Endodermal cell (in vitro differentiated cells): ENCODE measurements at regions not wholly inside any gene's neighbourhood (a gene's known extent, or its start where the extent isn't known, plus 50 kb on each side); places are given as distances from the start of the nearest gene placed in this dataset.
A peak's percentile ranks its signal among the peaks of the same experiment; 100 is the strongest.

Source experiments
- DNase-seq: peaks from one replicate; pipeline ENCODE4 v3.0.0-alpha.2; 2017
- H3K27ac ChIP-seq: 2 replicates; pipeline ENCODE4 v1.5.1; 2013; ENCODE audit warnings: mild to moderate bottlenecking, low read depth, low read length, moderate library complexity
- H3K27me3 ChIP-seq: 2 replicates; pipeline ENCODE4 v1.6.1; 2013; ENCODE audit warnings: mild to moderate bottlenecking, low read length, moderate library complexity; ENCODE audit not compliant: insufficient read depth, control insufficient read depth, poor library complexity, severe bottlenecking
- H3K36me3 ChIP-seq: 2 replicates; pipeline ENCODE4 v1.7.0; 2013; ENCODE audit warnings: mild to moderate bottlenecking, low read length, moderate library complexity; ENCODE audit not compliant: control insufficient read depth, insufficient read depth
- H3K4me1 ChIP-seq: one replicate; pipeline ENCODE4 v1.7.0; 2013; ENCODE audit warnings: low read length; ENCODE audit not compliant: control insufficient read depth, insufficient read depth
- H3K4me3 ChIP-seq: 2 replicates; pipeline ENCODE4 v1.5.1; 2013; ENCODE audit warnings: mild to moderate bottlenecking, low read length, moderate library complexity
- H3K9ac ChIP-seq: 2 replicates; pipeline ENCODE4 v1.6.1; 2013; ENCODE audit warnings: mild to moderate bottlenecking, low read length, moderate library complexity; ENCODE audit not compliant: poor library complexity, severe bottlenecking; ENCODE audit errors: extremely low read depth
- H3K9me3 ChIP-seq: 2 replicates; pipeline ENCODE4 v1.6.1; 2013; ENCODE audit warnings: mild to moderate bottlenecking, low read length, moderate library complexity; ENCODE audit not compliant: control insufficient read depth
- H3K27ac Mint-ChIP-seq: 2 replicates; pipeline ENCODE4 v1.8.0; 2020; ENCODE audit warnings: mixed read lengths
- H3K27me3 Mint-ChIP-seq: 2 replicates; pipeline ENCODE4 v1.8.0; 2021; ENCODE audit warnings: mild to moderate bottlenecking, mixed read lengths; ENCODE audit not compliant: insufficient read depth
- H3K36me3 Mint-ChIP-seq: 2 replicates; pipeline ENCODE4 v1.8.0; 2020; ENCODE audit warnings: low read depth, mixed read lengths
- H3K4me1 Mint-ChIP-seq: 2 replicates; pipeline ENCODE4 v1.8.0; 2020; ENCODE audit warnings: mixed read lengths
- H3K4me3 Mint-ChIP-seq: 2 replicates; pipeline ENCODE4 v1.8.0; 2020; ENCODE audit warnings: mild to moderate bottlenecking, moderate library complexity, mixed read lengths
- H3K9me3 Mint-ChIP-seq: 2 replicates; pipeline ENCODE4 v1.8.0; 2020; ENCODE audit warnings: mild to moderate bottlenecking, mixed read lengths
- CTCF ChIP-seq: fragments of 200-600 bp; sonication (generic); conservative IDR thresholded peaks from 2 replicates; pipeline ENCODE4 v1.5.0; 2021; ENCODE audit warnings: antibody characterized with exemption, mild to moderate bottlenecking
- WGBS, 2 experiments: methylation state at CpG; one replicate each; pipeline versions ENCODE4 v1.1.5 to v1.1.7; 2013; ENCODE audit warnings: missing lambda C conversion rate in 2 of 2, mixed read lengths in 1 of 2; ENCODE audit not compliant: insufficient coverage in 1 of 2, insufficient read length in 1 of 2; 5-methylcytosine and 5-hydroxymethylcytosine counted together

GRCh38 chr4:17112292-17112659, 213.8 kb upstream of the LDB2 start:
- Mint-ChIP-seq H3K27ac (no peak overlapping the region), H3K36me3 (no peaks in the 10 kb centered on the region), H3K4me3 (no peak overlapping the region), H3K4me1 (no peaks in the 10 kb centered on the region), H3K9me3 (peaks cover 2% of the 10 kb centered on the region), H3K27me3 (no peaks in the 10 kb centered on the region)
- H3K9me3 ChIP-seq = no peaks in the 10 kb centered on the region
- H3K36me3 ChIP-seq = no peaks in the 10 kb centered on the region
- no peaks in the 10 kb centered on the region for H3K27me3 ChIP-seq
- H3K27ac ChIP-seq = no peak overlapping the region
- H3K4me3 ChIP-seq = no peak overlapping the region
- peak; percentile 88 for TF ChIP-seq CTCF
- no peaks in the 10 kb centered on the region for H3K4me1 ChIP-seq
- peak; percentile 86 for DNase-seq
- no peak overlapping the region for H3K9ac ChIP-seq
- WGBS, 2 experiments = 76% methylated on average over 4 of the region's 4 CpGs; no CpG with 5 or more reads in 1 of the 2 experiments

GRCh38 chr4:17109126-17109525, 210.7 kb upstream of the LDB2 start:
- H3K4me1 ChIP-seq = no peaks in the 10 kb centered on the region
- no peaks in the 10 kb centered on the region for H3K36me3 ChIP-seq
- no peak overlapping the region for H3K27ac ChIP-seq
- H3K4me1 Mint-ChIP-seq = peaks cover 4% of the 10 kb centered on the region
- WGBS, 2 experiments = 65 to 75% methylated on average over 2 of the region's 2 CpGs
- no peak overlapping the region for H3K9ac ChIP-seq
- TF ChIP-seq CTCF = no peak
- no peak for DNase-seq
- H3K4me3 ChIP-seq = no peak overlapping the region
- peaks cover 2% of the 10 kb centered on the region for H3K9me3 Mint-ChIP-seq
- H3K36me3 Mint-ChIP-seq = no peaks in the 10 kb centered on the region
- H3K27ac Mint-ChIP-seq = no peak overlapping the region
- no peaks in the 10 kb centered on the region for H3K27me3 Mint-ChIP-seq
- H3K4me3 Mint-ChIP-seq = no peak overlapping the region
- no peaks in the 10 kb centered on the region for H3K9me3 ChIP-seq
- H3K27me3 ChIP-seq = no peaks in the 10 kb centered on the region

- no peak overlapping the region for H3K27ac Mint-ChIP-seq
- H3K9me3 Mint-ChIP-seq = no peaks in the 10 kb centered on the region
- peaks cover 4% of the 10 kb centered on the region for H3K4me1 Mint-ChIP-seq
- no peak overlapping the region for H3K4me3 ChIP-seq
- no peak for TF ChIP-seq CTCF
- no peaks in the 10 kb centered on the region for H3K36me3 ChIP-seq
- H3K27me3 ChIP-seq = no peaks in the 10 kb centered on the region
- H3K4me1 ChIP-seq = no peaks in the 10 kb centered on the region
- no peaks in the 10 kb centered on the region for H3K27me3 Mint-ChIP-seq
- no peak overlapping the region for H3K27ac ChIP-seq
- no peaks in the 10 kb centered on the region for H3K9me3 ChIP-seq
- no peak for DNase-seq
- H3K4me3 Mint-ChIP-seq = no peak overlapping the region
- H3K36me3 Mint-ChIP-seq = no peaks in the 10 kb centered on the region
- no peak overlapping the region for H3K9ac ChIP-seq
- no CpG with 5 or more reads among the region's 1 CpG for WGBS, 2 experiments
Measured at GRCh38 chr4:17103231-17103630, 204.8 kb upstream of the LDB2 start.
